ENCODE measurements at regions not wholly inside any gene's neighbourhood (a gene's known extent, or its start where the extent isn't known, plus 50 kb on each side); places are given as distances from the start of the nearest gene placed in this dataset.

GRCh38 chr6:56377295-56377694 is 129.9 kb upstream of the COL21A1 start:
- DNase-seq (ENCODE audit: low read depth): no peak

- no peak for DNase-seq (ENCODE audit: low read depth)
These were observed 128.4 kb upstream of the COL21A1 start for GRCh38 chr6:56375806-56376205.

GRCh38 chr6:56374841-56375369 is 127.5 kb upstream of the COL21A1 start:
- DNase-seq (ENCODE audit: low read depth): no peak

- DNase-seq (ENCODE audit: low read depth): no peak
These were observed 125.1 kb upstream of the COL21A1 start for GRCh38 chr6:56372406-56372995.

GRCh38 chr6:56370561-56371211 is 123.3 kb upstream of the COL21A1 start:
- no peak for DNase-seq (ENCODE audit: low read depth)

- no peak for DNase-seq (ENCODE audit: low read depth)
These were observed 122.8 kb upstream of the COL21A1 start for GRCh38 chr6:56370127-56370540.

- DNase-seq (ENCODE audit: low read depth): no peak
These were observed 121.1 kb upstream of the COL21A1 start for GRCh38 chr6:56368491-56368890.

GRCh38 chr6:56366141-56366852 is 118.9 kb upstream of the COL21A1 start:
- DNase-seq (ENCODE audit: low read depth): no peak

GRCh38 chr6:56364827-56365339 is 117.5 kb upstream of the COL21A1 start:
- DNase-seq (ENCODE audit: low read depth): no peak

GRCh38 chr6:56364431-56364826 is 117.0 kb upstream of the COL21A1 start:
- DNase-seq (ENCODE audit: low read depth): no peak

GRCh38 chr6:56363796-56364430 is 116.5 kb upstream of the COL21A1 start:
- DNase-seq (ENCODE audit: low read depth): no peak

- no peak for DNase-seq (ENCODE audit: low read depth)
These were observed 114.4 kb upstream of the COL21A1 start for GRCh38 chr6:56361812-56362211.

- peak; percentile 23 for DNase-seq (ENCODE audit: low read depth)
These were observed 112.0 kb upstream of the COL21A1 start for GRCh38 chr6:56359201-56359899.

- no peak for DNase-seq (ENCODE audit: low read depth)
These were observed 110.4 kb upstream of the COL21A1 start for GRCh38 chr6:56357616-56358373.

GRCh38 chr6:56356426-56356825 is 109.0 kb upstream of the COL21A1 start:
- DNase-seq (ENCODE audit: low read depth): no peak

GRCh38 chr6:56353860-56354259 is 106.5 kb upstream of the COL21A1 start:
- DNase-seq (ENCODE audit: low read depth): no peak

GRCh38 chr6:56350628-56351260 is 103.4 kb upstream of the COL21A1 start:
- no peak for DNase-seq (ENCODE audit: low read depth)

GRCh38 chr6:56349194-56349593 is 101.8 kb upstream of the COL21A1 start:
- DNase-seq (ENCODE audit: low read depth): no peak

- DNase-seq (ENCODE audit: low read depth): no peak
These were observed 101.2 kb upstream of the COL21A1 start for GRCh38 chr6:56348578-56348977.

GRCh38 chr6:56347526-56347925 is 100.1 kb upstream of the COL21A1 start:
- no peak for DNase-seq (ENCODE audit: low read depth)

- no peak for DNase-seq (ENCODE audit: low read depth)
These were observed 99.6 kb upstream of the COL21A1 start for GRCh38 chr6:56346958-56347357.
